ENCODE measurements at regions not wholly inside any gene's neighbourhood (a gene's known extent, or its start where the extent isn't known, plus 50 kb on each side); places are given as distances from the start of the nearest gene placed in this dataset.

DNA sequence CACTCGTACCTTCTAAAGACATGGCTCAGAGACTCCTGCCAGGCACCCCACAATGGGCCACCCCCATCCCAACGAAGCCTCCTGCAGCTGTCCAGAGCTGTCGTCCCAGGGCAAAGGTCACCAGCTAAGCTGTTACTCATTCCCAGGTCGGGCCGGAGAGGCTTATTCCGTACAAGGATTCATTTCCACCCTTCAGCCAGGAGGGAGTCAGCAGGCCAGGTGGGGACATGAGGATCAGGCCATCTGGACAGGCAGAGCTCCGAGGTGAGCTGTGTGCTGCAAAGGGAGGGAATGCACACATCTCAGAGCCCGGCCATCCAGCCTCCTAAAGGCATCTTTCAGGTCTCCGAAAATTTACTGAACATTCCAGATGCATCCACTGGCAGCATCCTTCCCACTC lies 63.9 kb upstream of the NANOS1 start:
- no peak for DNase-seq (ENCODE audit: low spot score)
- TF ChIP-seq, protein P1, sequence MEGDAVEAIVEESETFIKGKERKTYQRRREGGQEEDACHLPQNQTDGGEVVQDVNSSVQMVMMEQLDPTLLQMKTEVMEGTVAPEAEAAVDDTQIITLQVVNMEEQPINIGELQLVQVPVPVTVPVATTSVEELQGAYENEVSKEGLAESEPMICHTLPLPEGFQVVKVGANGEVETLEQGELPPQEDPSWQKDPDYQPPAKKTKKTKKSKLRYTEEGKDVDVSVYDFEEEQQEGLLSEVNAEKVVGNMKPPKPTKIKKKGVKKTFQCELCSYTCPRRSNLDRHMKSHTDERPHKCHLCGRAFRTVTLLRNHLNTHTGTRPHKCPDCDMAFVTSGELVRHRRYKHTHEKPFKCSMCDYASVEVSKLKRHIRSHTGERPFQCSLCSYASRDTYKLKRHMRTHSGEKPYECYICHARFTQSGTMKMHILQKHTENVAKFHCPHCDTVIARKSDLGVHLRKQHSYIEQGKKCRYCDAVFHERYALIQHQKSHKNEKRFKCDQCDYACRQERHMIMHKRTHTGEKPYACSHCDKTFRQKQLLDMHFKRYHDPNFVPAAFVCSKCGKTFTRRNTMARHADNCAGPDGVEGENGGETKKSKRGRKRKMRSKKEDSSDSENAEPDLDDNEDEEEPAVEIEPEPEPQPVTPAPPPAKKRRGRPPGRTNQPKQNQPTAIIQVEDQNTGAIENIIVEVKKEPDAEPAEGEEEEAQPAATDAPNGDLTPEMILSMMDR (IDR thresholded peaks at IDR 0.05; ENCODE audit: borderline replicate concordance, control extremely low read depth, extremely low read depth, insufficient read depth, missing control alignments), result no peak
- in situ Hi-C loops (cut with MboI; ENCODE audit: low sequenced_read_pairs, unreplicated experiment), result no loop called here

GRCh38 chr10:118966076-118966849 lies 63.3 kb upstream of the NANOS1 start:
- no peak for DNase-seq (ENCODE audit: low spot score)
- TF ChIP-seq, protein P1 (IDR thresholded peaks at IDR 0.05; ENCODE audit: borderline replicate concordance, control extremely low read depth, extremely low read depth, insufficient read depth, missing control alignments), result no peak
- in situ Hi-C loops (cut with MboI; ENCODE audit: low sequenced_read_pairs, unreplicated experiment), result no loop called here

- DNase-seq (ENCODE audit: low spot score), result no peak
- TF ChIP-seq, protein P1 (IDR thresholded peaks at IDR 0.05; ENCODE audit: borderline replicate concordance, control extremely low read depth, extremely low read depth, insufficient read depth, missing control alignments), result no peak
- in situ Hi-C loops (cut with MboI; ENCODE audit: low sequenced_read_pairs, unreplicated experiment), result no loop called here
These were observed 62.7 kb upstream of the NANOS1 start for GRCh38 chr10:118966850-118967125.

GRCh38 chr10:118967160-118967559 lies 62.4 kb upstream of the NANOS1 start:
- DNase-seq (ENCODE audit: low spot score), result no peak
- TF ChIP-seq, protein P1 (IDR thresholded peaks at IDR 0.05; ENCODE audit: borderline replicate concordance, control extremely low read depth, extremely low read depth, insufficient read depth, missing control alignments), result no peak
- in situ Hi-C loops (cut with MboI; ENCODE audit: low sequenced_read_pairs, unreplicated experiment), result no loop called here

- in situ Hi-C loops (cut with MboI; ENCODE audit: low sequenced_read_pairs, unreplicated experiment), result no loop called here
- TF ChIP-seq, protein P1 (IDR thresholded peaks at IDR 0.05; ENCODE audit: borderline replicate concordance, control extremely low read depth, extremely low read depth, insufficient read depth, missing control alignments), result no peak
- DNase-seq (ENCODE audit: low spot score), result no peak
These were observed 61.5 kb upstream of the NANOS1 start for GRCh38 chr10:118968060-118968459.

DNA sequence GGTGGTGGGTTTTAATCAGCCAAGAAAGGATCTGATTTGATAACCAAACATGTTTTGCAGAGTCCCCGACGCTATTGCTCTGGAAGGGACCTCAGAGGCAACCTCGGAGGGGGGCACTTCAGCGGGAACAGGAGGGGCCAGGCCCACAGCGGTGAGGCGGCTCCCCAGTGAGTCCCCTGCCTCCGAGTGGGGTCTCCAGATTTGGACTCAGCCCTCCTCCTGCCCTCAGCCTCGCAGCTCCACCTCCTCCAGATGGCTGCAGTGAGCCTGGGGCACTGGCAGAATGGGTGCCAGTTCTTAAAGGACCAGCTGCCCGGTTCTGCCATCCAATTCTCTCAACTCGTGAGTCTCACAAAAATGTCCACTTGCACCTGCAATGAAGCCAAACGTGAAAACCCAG lies 61.0 kb upstream of the NANOS1 start:
- TF ChIP-seq, protein P1 (IDR thresholded peaks at IDR 0.05; ENCODE audit: borderline replicate concordance, control extremely low read depth, extremely low read depth, insufficient read depth, missing control alignments), result no peak
- no peak for DNase-seq (ENCODE audit: low spot score)
- in situ Hi-C loops (cut with MboI; ENCODE audit: low sequenced_read_pairs, unreplicated experiment), result no loop called here

All from GM13976 (cell line).